AG09319 (cell line): ENCODE measurements at regions not wholly inside any gene's neighbourhood (a gene's known extent, or its start where the extent isn't known, plus 50 kb on each side); places are given as distances from the start of the nearest gene placed in this dataset.

Experiments
- DNase-seq: peaks from one replicate; pipeline ENCODE4 v3.0.0-alpha.2; 2010; ENCODE audit warnings: low read depth; ENCODE audit errors: extremely low read depth
- TF ChIP-seq, protein P1 (sequence below): IDR thresholded peaks from 2 replicates; pipeline ENCODE4 v1.5.1; 2011; ENCODE audit warnings: low read depth, mild to moderate bottlenecking, inconsistent platforms, low read length, moderate library complexity

DNA sequence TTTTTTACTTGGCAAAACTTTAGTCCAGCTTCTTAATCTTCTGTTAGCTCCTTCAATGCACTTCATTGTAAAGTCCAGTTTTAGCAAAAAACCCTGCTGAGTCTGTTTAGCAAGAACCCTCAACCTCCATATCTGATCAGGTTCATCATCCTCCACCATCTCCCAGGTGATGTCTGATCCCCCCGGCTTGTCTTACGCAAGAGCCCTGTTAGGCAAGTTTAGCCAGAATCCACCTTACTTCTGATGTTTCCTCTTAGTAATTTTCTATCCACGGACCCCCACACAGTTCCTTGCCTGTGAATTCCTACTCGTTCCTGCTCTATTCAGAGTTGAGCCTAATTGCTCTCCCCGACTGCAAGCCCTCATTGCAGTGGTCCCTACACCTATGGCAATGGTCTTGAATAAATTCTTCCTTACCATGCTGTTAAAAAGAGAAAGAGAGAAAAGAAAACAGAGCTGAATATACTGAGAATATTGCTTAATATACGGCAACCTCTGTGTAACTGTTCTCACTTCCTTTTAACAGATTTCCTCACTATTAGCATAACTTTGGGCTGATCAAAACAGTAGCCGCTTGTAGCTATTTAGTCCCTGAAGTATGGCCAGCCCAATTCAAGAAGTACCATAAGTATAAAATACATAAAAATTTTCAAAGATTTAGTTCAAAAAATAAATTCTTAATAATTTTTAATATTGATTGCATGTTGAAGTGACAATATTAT is 78.7 kb upstream of the MME start:
- TF ChIP-seq, protein P1, sequence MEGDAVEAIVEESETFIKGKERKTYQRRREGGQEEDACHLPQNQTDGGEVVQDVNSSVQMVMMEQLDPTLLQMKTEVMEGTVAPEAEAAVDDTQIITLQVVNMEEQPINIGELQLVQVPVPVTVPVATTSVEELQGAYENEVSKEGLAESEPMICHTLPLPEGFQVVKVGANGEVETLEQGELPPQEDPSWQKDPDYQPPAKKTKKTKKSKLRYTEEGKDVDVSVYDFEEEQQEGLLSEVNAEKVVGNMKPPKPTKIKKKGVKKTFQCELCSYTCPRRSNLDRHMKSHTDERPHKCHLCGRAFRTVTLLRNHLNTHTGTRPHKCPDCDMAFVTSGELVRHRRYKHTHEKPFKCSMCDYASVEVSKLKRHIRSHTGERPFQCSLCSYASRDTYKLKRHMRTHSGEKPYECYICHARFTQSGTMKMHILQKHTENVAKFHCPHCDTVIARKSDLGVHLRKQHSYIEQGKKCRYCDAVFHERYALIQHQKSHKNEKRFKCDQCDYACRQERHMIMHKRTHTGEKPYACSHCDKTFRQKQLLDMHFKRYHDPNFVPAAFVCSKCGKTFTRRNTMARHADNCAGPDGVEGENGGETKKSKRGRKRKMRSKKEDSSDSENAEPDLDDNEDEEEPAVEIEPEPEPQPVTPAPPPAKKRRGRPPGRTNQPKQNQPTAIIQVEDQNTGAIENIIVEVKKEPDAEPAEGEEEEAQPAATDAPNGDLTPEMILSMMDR, result no peak
- no peak for DNase-seq

DNA sequence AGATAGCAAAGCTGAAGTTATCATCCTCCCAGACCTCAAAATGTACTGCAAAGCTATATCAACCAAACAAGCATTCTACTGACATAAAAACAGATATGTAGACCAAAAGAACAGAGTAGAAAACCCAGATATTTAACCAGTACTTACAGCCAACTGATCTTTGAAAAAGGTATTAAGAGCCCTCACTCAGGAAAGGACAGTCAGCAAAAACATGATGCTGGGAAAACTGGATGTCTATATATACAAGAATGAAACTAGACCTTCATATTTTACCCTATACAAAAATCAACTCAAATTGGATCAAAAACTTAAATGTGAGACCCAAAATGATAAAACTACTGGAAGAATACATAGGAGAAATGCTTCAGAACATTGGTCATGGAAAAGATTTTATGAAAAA is 87.5 kb upstream of the MME start:
- DNase-seq, result no peak
- TF ChIP-seq, protein P1, result no peak

DNA sequence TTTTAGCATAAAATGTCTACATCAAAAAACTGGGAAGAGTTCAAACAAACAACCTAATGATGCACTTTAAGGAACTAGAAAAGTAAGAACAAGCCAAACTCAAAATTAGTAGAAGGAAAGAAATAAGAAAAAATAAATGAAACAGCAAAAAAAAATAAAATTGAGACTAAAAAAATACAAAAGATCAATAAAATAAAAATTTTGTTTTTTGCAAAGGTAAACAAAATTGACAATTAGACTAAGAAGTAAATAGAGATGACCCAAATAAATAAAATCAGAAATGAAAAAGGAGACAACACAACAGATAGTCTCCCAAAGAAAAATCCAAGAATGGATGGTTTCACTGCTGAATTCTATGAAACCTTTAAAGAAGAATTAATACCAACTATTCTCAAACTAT is 89.6 kb upstream of the MME start:
- TF ChIP-seq, protein P1, result no peak
- no peak for DNase-seq

DNA sequence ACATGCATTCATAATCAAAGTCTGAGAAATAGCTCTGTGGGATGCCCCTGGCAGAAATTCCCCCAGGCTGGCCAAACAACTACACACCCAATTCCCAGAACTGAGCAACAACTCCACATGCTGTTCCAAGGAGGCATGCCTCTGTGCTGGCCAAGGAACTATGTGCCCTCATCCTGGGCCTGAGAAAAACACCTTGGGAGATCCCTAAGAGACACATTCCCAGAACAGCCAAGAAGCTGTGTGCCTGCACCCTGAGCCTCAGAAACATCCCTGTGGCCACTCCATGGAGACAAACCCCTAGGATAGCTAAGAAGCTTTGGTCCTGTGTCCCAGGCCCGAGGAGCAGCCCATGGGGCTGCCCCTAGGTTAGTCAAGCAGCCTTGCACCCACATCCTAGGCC is 92.3 kb upstream of the MME start:
- DNase-seq, result no peak
- TF ChIP-seq, protein P1, result no peak

DNA sequence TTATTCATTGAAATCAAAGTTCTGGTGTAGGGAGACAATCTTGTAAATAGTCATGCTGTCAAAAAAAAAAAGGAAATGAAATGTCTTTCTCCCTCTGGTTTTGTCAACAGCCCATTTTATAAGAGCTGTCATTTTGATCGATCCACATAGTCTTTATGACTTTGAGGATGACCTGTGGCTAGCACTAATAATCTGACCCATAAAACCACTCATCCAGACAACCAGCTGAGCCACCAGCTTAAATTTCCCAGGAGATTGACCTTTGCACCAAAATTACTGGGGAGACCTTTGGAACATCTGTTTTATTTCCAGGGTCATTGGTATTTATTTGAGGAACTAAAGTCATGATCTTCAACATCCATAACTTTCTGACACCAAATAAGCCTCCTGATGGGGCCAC is 98.5 kb upstream of the MME start:
- no peak for DNase-seq
- TF ChIP-seq, protein P1, result no peak

DNA sequence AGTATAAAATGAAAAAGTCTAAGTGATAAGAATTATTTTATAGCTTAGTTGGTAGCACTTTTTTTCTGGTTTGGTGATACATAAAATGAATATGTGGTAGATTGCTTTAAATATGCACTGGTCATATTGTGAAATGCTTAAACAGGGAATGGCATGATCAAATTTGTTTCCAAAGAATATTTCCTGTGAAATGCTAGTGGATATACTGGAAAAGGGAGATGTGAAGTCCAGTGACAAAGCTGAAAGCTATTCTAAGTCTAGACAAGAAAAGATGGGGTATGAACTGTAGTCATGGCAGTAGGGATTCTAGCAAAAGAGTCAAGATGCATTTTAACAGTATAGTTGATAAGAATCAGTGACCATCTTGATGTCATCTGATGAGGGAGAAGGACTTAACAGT is 98.9 kb upstream of the MME start:
- TF ChIP-seq, protein P1, result no peak
- no peak for DNase-seq

DNA sequence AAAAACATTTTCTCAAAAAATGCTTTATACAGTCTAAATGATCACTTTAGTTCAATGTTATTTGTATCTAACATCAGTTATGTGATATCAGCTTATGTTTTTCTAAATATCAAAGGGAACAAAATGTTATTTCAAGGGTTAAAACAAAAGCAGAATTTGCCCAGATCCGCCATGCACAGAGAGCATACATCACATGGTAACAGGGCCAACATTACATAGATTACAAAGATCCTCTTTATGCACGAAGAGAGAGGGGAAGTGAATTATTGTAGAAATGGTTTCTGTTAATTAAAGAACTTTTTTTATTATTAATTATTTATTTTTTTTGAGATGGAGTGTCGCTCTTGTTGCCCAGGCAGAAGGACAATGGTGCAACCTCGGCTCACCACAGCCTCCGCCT is 100.8 kb upstream of the MME start:
- TF ChIP-seq, protein P1, result no peak
- DNase-seq, result no peak
